Spleen (tissue), 7 donors: ENCODE measurements at regions not wholly inside any gene's neighbourhood (a gene's known extent, or its start where the extent isn't known, plus 50 kb on each side); places are given as distances from the start of the nearest gene placed in this dataset.

ENCODE experiments used
- POLR2A ChIP-seq, 3 donors: fragments of 450-650 bp; IDR thresholded peaks; one replicate each; pipeline ENCODE4 v1.5.1; 2017; ENCODE audit warnings: antibody characterized with exemption in 3 of 3, mild to moderate bottlenecking in 1 of 3
- POLR2AphosphoS5 ChIP-seq, 3 donors: sonication (generic); formaldehyde crosslinking; IDR thresholded peaks; one replicate each; pipeline ENCODE4 v1.5.1; 2017; ENCODE audit warnings: antibody characterized with exemption in 3 of 3
- TF ChIP-seq, protein P1 (sequence below), 11 experiments: fragments of 200-600 bp in 7 of 11; fragments of 450-650 bp in 4 of 11; sonication (generic) in 4 of 11; IDR thresholded peaks in 8 of 11; conservative IDR thresholded peaks in 3 of 11; 1 replicate in 7 of 11; 2 replicates in 4 of 11; pipeline versions ENCODE4 v1.4.0 to v1.8.0; 2016 to 2021; ENCODE audit warnings: antibody characterized with exemption in 11 of 11, inconsistent platforms in 4 of 11, mild to moderate bottlenecking in 1 of 11
- donor health status: DM: no; HTN: no; CAD: no; lungs with moderate emphysema.
- donor health status: DM: no; HTN: no; CAD: no.
- donor health status: DM: no; HTN: no; CAD: no.

DNA sequence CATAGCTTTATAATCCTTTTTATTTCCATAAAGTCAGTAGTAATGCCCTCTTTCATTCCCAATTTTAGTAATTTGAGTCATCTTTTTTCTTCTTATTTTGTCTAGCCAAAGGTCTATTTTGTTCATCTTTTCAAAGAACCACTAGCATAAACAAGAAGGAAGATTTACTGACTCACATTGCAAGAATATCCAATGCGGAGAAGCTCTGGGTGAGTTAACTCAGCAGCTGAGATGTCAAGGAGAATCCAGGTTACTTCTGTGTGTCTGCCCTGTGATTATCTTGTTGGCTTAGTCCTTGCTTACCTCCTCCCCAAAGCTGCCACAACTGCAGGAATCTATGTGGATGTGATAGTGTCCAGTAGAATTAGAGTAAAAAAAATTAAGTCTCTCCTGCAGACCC is 311.4 kb upstream of the NCKAP5 start:
- TF ChIP-seq POLR2A (IDR thresholded peaks at IDR 0.05) (no peak), POLR2AphosphoS5 (IDR thresholded peaks at IDR 0.05) (no peak)
- TF ChIP-seq, protein P1, sequence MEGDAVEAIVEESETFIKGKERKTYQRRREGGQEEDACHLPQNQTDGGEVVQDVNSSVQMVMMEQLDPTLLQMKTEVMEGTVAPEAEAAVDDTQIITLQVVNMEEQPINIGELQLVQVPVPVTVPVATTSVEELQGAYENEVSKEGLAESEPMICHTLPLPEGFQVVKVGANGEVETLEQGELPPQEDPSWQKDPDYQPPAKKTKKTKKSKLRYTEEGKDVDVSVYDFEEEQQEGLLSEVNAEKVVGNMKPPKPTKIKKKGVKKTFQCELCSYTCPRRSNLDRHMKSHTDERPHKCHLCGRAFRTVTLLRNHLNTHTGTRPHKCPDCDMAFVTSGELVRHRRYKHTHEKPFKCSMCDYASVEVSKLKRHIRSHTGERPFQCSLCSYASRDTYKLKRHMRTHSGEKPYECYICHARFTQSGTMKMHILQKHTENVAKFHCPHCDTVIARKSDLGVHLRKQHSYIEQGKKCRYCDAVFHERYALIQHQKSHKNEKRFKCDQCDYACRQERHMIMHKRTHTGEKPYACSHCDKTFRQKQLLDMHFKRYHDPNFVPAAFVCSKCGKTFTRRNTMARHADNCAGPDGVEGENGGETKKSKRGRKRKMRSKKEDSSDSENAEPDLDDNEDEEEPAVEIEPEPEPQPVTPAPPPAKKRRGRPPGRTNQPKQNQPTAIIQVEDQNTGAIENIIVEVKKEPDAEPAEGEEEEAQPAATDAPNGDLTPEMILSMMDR (IDR thresholded peaks at IDR 0.05 in 8 of 11, conservative IDR thresholded peaks at IDR 0.05 in 3 of 11), result no peak
